ENCODE measurements at regions not wholly inside any gene's neighbourhood (a gene's known extent, or its start where the extent isn't known, plus 50 kb on each side); places are given as distances from the start of the nearest gene placed in this dataset.

DNA sequence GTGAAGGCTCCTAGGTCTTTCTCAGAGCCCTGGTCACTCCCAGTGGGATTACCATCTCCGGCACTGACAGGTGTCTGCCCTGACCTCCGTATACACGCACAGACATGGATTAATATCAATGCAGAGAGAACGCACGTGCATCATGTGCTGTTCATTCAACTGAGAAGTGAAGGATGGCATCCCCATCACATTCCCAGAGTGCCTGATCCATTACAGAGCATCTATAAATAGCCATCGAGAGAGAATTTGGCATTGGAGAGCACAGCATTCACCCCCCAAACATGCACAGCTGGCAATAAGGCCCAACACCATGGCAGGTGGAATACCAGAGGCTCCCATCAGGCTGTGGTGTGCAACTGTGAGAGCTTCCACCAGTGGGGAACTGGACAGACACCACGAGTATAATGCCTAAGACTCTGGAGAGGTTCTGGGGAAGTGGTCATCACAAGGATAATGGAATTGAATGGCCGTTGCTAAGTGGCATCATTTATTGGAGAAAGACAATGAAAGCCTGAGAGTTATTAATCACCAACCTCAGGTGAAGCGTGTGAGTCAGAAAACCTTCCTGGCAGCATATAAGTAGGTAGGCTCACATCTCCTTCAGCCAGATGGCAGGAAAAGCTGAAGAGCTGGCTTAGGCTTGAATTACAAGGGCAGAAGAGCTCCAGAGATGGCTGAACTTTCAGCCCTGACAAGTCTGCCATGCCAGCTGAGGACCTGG lies 244.5 kb upstream of the ID2 start:
- POLR2A ChIA-PET = interaction anchor here (0.6 kb wide), 1 partner anchor 15 kb away, joined by 3 read pairs; no protein-coding TSS in a partner anchor
- CTCF ChIA-PET = no interaction called here
- no peak overlapping the region for H3K4me3 ChIP-seq (ENCODE audit: low read depth, low read length)
- TF ChIP-seq, protein P1, sequence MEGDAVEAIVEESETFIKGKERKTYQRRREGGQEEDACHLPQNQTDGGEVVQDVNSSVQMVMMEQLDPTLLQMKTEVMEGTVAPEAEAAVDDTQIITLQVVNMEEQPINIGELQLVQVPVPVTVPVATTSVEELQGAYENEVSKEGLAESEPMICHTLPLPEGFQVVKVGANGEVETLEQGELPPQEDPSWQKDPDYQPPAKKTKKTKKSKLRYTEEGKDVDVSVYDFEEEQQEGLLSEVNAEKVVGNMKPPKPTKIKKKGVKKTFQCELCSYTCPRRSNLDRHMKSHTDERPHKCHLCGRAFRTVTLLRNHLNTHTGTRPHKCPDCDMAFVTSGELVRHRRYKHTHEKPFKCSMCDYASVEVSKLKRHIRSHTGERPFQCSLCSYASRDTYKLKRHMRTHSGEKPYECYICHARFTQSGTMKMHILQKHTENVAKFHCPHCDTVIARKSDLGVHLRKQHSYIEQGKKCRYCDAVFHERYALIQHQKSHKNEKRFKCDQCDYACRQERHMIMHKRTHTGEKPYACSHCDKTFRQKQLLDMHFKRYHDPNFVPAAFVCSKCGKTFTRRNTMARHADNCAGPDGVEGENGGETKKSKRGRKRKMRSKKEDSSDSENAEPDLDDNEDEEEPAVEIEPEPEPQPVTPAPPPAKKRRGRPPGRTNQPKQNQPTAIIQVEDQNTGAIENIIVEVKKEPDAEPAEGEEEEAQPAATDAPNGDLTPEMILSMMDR (IDR thresholded peaks at IDR 0.05; ENCODE audit: insufficient read depth, low read length, missing control alignments) = no peak
- DNase-seq (ENCODE audit: low read depth, low spot score) = no peak

DNA sequence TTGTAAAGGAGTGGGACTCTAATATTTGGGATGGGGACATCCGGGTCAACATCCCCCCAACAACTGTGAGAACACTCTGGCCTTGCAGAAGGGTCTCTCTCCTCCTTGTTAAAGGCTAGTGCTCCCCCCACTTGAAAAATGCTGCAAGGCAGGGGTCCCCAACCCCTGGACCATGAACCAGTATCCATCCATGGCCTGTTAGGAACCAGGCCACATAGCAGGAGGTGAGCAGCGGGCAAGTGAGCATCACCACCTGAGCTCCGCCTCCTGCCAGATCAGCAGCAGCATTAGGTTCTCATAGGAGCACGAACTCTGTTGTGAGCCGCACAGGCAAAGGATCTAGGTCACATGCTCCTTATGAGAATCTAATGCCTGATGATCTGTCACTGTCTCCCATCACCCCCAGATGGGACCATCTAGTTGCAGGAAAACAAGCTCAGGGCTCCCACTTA lies 243.9 kb upstream of the ID2 start:
- H3K4me3 ChIP-seq (ENCODE audit: low read depth, low read length) = no peak overlapping the region
- no peak for DNase-seq (ENCODE audit: low read depth, low spot score)
- ChIA-PET POLR2A (interaction anchor here (0.6 kb wide), 1 partner anchor 15 kb away, joined by 3 read pairs; no protein-coding TSS in a partner anchor), CTCF (no interaction called here)
- TF ChIP-seq, protein P1 (IDR thresholded peaks at IDR 0.05; ENCODE audit: insufficient read depth, low read length, missing control alignments) = no peak

DNA sequence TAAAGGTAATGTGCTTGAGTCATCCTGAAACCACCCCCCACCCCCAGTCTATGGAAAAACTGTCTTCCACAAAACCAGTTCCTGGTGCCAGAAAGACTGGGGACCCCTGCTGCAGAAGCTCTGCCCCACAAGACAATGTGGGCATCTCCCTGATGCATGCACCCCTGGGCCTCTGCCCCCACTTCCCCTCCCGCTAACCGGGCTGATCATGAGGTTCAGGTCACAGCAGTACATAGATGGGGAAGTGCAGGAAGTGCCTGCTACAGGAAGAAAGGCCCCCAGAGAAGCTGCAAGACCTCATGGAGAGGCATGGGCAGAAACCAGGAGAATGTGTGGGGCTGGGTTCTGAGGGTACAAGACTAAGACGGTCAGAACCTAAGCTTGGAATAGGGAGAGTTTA lies 243.4 kb upstream of the ID2 start:
- TF ChIP-seq, protein P1 (IDR thresholded peaks at IDR 0.05; ENCODE audit: insufficient read depth, low read length, missing control alignments) = no peak
- CTCF ChIA-PET = no interaction called here
- DNase-seq (ENCODE audit: low read depth, low spot score) = no peak
- H3K4me3 ChIP-seq (ENCODE audit: low read depth, low read length) = no peak overlapping the region
- POLR2A ChIA-PET = no interaction called here

DNA sequence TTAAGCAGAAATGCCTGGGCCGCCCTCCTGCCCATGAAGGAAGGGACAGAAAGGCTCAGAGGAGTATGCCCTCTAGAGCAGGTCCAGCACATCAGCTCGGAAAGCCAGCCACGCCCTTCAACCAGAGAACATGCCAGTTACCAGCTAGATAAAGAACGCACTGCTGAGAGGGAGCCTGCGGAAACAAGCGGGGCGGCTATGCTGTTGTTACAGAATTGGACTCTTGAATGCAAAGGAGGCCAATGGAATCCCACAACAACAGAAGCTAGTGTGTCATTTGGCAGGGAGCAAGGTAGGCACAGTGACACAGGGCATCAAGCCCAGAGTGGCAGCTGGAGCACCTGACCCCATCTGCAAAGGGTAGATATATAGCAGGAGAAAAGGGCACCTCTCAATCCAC lies 242.9 kb upstream of the ID2 start:
- TF ChIP-seq, protein P1 (IDR thresholded peaks at IDR 0.05; ENCODE audit: insufficient read depth, low read length, missing control alignments) = no peak
- DNase-seq (ENCODE audit: low read depth, low spot score) = no peak
- CTCF ChIA-PET = no interaction called here
- H3K4me3 ChIP-seq (ENCODE audit: low read depth, low read length) = no peak overlapping the region
- POLR2A ChIA-PET = no interaction called here

DNA sequence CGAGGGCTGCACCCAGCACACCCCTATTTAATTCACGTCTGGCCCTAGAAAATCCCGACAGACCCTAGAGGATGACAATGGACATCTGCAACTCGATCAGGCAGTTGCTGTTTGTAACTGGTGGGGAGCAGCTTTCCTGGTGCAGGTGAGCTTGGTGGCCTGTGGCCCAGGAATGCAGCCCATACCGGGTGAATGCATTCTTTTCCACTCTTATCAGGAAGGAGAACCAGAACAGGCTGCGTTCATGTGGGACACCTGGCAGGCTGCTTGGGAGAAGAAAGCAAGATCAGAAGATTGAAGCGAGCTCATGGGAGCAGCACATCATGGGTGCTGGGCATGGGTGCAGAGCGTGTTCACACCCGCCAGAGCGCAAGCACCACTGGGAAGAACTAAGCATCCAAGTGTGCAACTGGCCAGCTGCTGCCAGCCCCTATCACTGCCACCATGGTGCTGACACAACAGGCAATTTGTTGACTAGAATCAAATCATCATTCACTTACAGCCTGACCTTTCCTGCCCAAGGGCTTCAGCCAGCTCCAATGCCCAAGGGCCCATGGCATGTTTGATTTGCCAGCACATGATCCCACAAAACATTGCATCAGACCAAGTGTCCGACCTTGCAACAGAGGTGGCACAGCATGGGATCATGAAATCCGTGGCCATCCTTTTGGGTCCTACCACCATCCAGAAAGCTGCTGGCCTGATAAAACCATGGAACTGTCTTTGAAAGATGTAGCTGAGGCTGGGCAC lies 241.7 kb upstream of the ID2 start:
- CTCF ChIA-PET = interaction anchor here (0.5 to 1.3 kb wide), 2 partner anchors 11 to 89 kb away, joined by 3 read pairs; no protein-coding TSS in a partner anchor
- POLR2A ChIA-PET = no interaction called here
- DNase-seq (ENCODE audit: low read depth, low spot score) = no peak
- TF ChIP-seq, protein P1 (IDR thresholded peaks at IDR 0.05; ENCODE audit: insufficient read depth, low read length, missing control alignments) = no peak
- H3K4me3 ChIP-seq (ENCODE audit: low read depth, low read length) = no peak overlapping the region

DNA sequence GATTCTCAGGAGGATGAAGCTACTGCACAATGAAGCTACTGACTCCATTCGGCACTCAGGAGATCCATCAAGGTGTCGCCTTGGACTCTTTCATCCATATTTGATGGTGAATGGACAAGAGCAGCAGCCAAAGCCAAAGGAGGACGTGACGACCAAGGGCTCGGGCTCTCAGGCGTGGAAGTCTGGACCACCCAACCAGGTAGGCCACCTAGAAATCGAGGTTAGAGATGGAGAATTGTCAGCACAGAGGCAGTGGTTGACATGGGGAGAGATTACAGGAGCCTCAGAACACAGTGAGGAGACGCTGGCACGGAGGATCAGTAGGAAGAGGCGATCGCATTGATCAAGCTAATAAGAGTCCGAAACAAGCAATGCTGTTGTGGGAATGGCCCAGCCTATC lies 240.5 kb upstream of the ID2 start:
- DNase-seq (ENCODE audit: low read depth, low spot score) = no peak
- TF ChIP-seq, protein P1 (IDR thresholded peaks at IDR 0.05; ENCODE audit: insufficient read depth, low read length, missing control alignments) = no peak
- ChIA-PET POLR2A (no interaction called here), CTCF (interaction anchor here (1.1 to 1.3 kb wide), 2 partner anchors 9 to 43 kb away, joined by 3 read pairs; no protein-coding TSS in a partner anchor)
- no peak overlapping the region for H3K4me3 ChIP-seq (ENCODE audit: low read depth, low read length)
